T-cell (primary cell): ENCODE measurements at regions not wholly inside any gene's neighbourhood (a gene's known extent, or its start where the extent isn't known, plus 50 kb on each side); places are given as distances from the start of the nearest gene placed in this dataset.
"Not testable (repeated sequence)": the region's sequence is repeated elsewhere in the genome, so short reads cannot be mapped to it uniquely, and the experiment has no call there.

ENCODE experiments used
- ATAC-seq, 4 experiments: fragments of 200-7000 bp in 3 of 4; fragments of 150-1000 bp in 1 of 4; cut with Tn5 transposase; replicated peaks in 1 of 4; 1 replicate in 3 of 4; 2 replicates in 1 of 4; pipeline ENCODE4 v1.10.0; 2021; ENCODE audit warnings: moderate library complexity in 3 of 4, mild to moderate bottlenecking in 2 of 4, moderate number of reproducible peaks in 1 of 4
- CTCF ChIA-PET, 2 donors: fragments of 300-600 bp; sonication (Branson Sonifier 250); formaldehyde crosslinking; loops; one replicate each; lab custom pipeline; 2022; ENCODE audit warnings: antibody characterized with exemption in 2 of 2; lab: Charles Lee
- POLR2A ChIA-PET, 2 donors: fragments of 300-600 bp; sonication (Branson Sonifier 250); formaldehyde crosslinking; loops; one replicate each; lab custom pipeline; 2022; ENCODE audit warnings: antibody characterized with exemption in 2 of 2; lab: Charles Lee
- DNase-seq, 35 experiments: peaks; one replicate each; pipeline versions ENCODE4 v3.0.0 to v3.0.0-alpha.2; 2013 to 2023
- H3K27ac ChIP-seq: one replicate; pipeline ENCODE4 v1.5.1; 2013; ENCODE audit warnings: low read length
- H3K27me3 ChIP-seq, 2 experiments: replicated peaks in 1 of 2; 1 replicate in 1 of 2; 2 replicates in 1 of 2; pipeline versions ENCODE4 v1.6.1 to v1.7.0; 2013; ENCODE audit warnings: low read length in 1 of 2, mixed read lengths in 1 of 2; ENCODE audit not compliant: control insufficient read depth in 2 of 2, insufficient read depth in 2 of 2; ENCODE audit errors: extremely low read depth in 1 of 2
- H3K36me3 ChIP-seq, 2 donors: 1 replicate in 1 of 2; 2 replicates in 1 of 2; pipeline versions ENCODE4 v1.6.1 to v1.7.0; 2013; ENCODE audit warnings: low read length in 1 of 2; ENCODE audit not compliant: control insufficient read depth in 2 of 2, insufficient read depth in 1 of 2; ENCODE audit errors: extremely low read depth in 1 of 2
- H3K4me1 ChIP-seq, 2 experiments: 1 replicate in 1 of 2; 2 replicates in 1 of 2; pipeline versions ENCODE4 v1.6.1 to v1.7.0; 2013; ENCODE audit warnings: low read length in 2 of 2, mixed read lengths in 1 of 2; ENCODE audit not compliant: insufficient read depth in 2 of 2, control insufficient read depth in 1 of 2; ENCODE audit errors: extremely low read depth in 1 of 2
- H3K4me3 ChIP-seq, 2 donors: 1 replicate in 1 of 2; 2 replicates in 1 of 2; pipeline versions ENCODE4 v1.5.1 to v1.7.0; 2013; ENCODE audit warnings: mild to moderate bottlenecking in 2 of 2, low read length in 1 of 2, moderate library complexity in 1 of 2; ENCODE audit not compliant: control insufficient read depth in 1 of 2; ENCODE audit errors: extremely low read depth in 1 of 2
- H3K9me3 ChIP-seq: 2 replicates; pipeline ENCODE4 v1.7.0; 2013
- H3K27ac Mint-ChIP-seq, 2 donors: one replicate each; pipeline ENCODE4 v1.8.0; 2020 to 2021; ENCODE audit warnings: mild to moderate bottlenecking in 2 of 2, mixed read lengths in 2 of 2
- H3K27me3 Mint-ChIP-seq, 2 donors: one replicate each; pipeline ENCODE4 v1.8.0; 2021 to 2022; ENCODE audit warnings: mixed read lengths in 2 of 2
- H3K36me3 Mint-ChIP-seq: one replicate; pipeline ENCODE4 v1.8.0; 2021; ENCODE audit warnings: mixed read lengths
- H3K4me1 Mint-ChIP-seq, 3 donors: one replicate each; pipeline ENCODE4 v1.8.0; 2020 to 2022; ENCODE audit warnings: mixed read lengths in 3 of 3, mild to moderate bottlenecking in 1 of 3
- H3K4me3 Mint-ChIP-seq, 3 donors: one replicate each; pipeline ENCODE4 v1.8.0; 2020 to 2022; ENCODE audit warnings: mild to moderate bottlenecking in 3 of 3, mixed read lengths in 3 of 3, moderate library complexity in 3 of 3
- H3K9me3 Mint-ChIP-seq, 3 donors: one replicate each; pipeline ENCODE4 v1.8.0; 2020 to 2022; ENCODE audit warnings: mixed read lengths in 3 of 3
- WGBS: methylation state at CpG from one replicate; pipeline ENCODE4 v1.1.5; 2013; ENCODE audit warnings: missing lambda C conversion rate; ENCODE audit not compliant: insufficient coverage; 5-methylcytosine and 5-hydroxymethylcytosine counted together

GRCh38 chr3:3927965-3928364 lies 128.7 kb downstream of the LRRN1 start:
- H3K27me3 Mint-ChIP-seq: no peaks in the 10 kb centered on the region
- no peak overlapping the region for H3K27ac Mint-ChIP-seq
- peaks cover 6 to 17% (median 9%) of the 10 kb centered on the region in 3 donors for H3K9me3 Mint-ChIP-seq
- peaks cover 0 to 2% (median 0%) of the 10 kb centered on the region in 3 donors for H3K4me1 Mint-ChIP-seq
- no peak for ATAC-seq
- POLR2A ChIA-PET: no interaction called here
- H3K4me1 ChIP-seq: no peaks in the 10 kb centered on the region
- no peak overlapping the region for H3K27ac ChIP-seq
- 83% methylated on average over 1 of the region's 1 CpG for WGBS
- H3K36me3 Mint-ChIP-seq: peaks cover 2% of the 10 kb centered on the region
- CTCF ChIA-PET: no interaction called here
- H3K4me3 Mint-ChIP-seq: no peak overlapping the region
- no peaks in the 10 kb centered on the region for H3K27me3 ChIP-seq
- DNase-seq: no peak
- no peaks in the 10 kb centered on the region for H3K36me3 ChIP-seq
- H3K9me3 ChIP-seq: no peaks in the 10 kb centered on the region
- H3K4me3 ChIP-seq: no peak overlapping the region

- H3K9me3 ChIP-seq, H3K27me3 Mint-ChIP-seq, H3K36me3 ChIP-seq, H3K4me3 Mint-ChIP-seq, DNase-seq, H3K27me3 ChIP-seq, H3K4me3 ChIP-seq, H3K4me1 ChIP-seq, H3K27ac ChIP-seq, ATAC-seq, H3K4me1 Mint-ChIP-seq, POLR2A ChIA-PET, H3K36me3 Mint-ChIP-seq, CTCF ChIA-PET, H3K27ac Mint-ChIP-seq: not testable (repeated sequence)
- WGBS: 100% methylated on average over 2 of the region's 8 CpGs
- peaks cover 26 to 64% (median 34%) of the 10 kb centered on the region in 3 donors for H3K9me3 Mint-ChIP-seq
These were observed 142.1 kb downstream of the LRRN1 start for GRCh38 chr3:3941380-3941779.

GRCh38 chr3:3951071-3951470 lies 151.8 kb downstream of the LRRN1 start:
- Histone ChIP-seq H3K27me3 (no peaks in the 10 kb centered on the region), H3K36me3 (no peaks in the 10 kb centered on the region), H3K4me3 (no peak overlapping the region), H3K9me3 (no peaks in the 10 kb centered on the region), H3K27ac (no peak overlapping the region), H3K4me1 (no peaks in the 10 kb centered on the region)
- no peak overlapping the region for H3K4me3 Mint-ChIP-seq
- CTCF ChIA-PET: no interaction called here
- H3K4me1 Mint-ChIP-seq: no peaks in the 10 kb centered on the region
- peaks cover 4 to 23% (median 17%) of the 10 kb centered on the region in 3 donors for H3K9me3 Mint-ChIP-seq
- POLR2A ChIA-PET: no interaction called here
- H3K36me3 Mint-ChIP-seq: peaks cover 7% of the 10 kb centered on the region
- ATAC-seq: no peak
- no peaks in the 10 kb centered on the region for H3K27me3 Mint-ChIP-seq
- no peak for DNase-seq
- no CpG with 5 or more reads among the region's 1 CpG for WGBS
- no peak overlapping the region for H3K27ac Mint-ChIP-seq

GRCh38 chr3:3951501-3951900 lies 152.3 kb downstream of the LRRN1 start:
- H3K27me3 ChIP-seq: no peaks in the 10 kb centered on the region
- ChIA-PET POLR2A (no interaction called here), CTCF (interaction anchor here in 1 of 2 donors (0.7 kb wide), 1 partner anchor 17 kb away, joined by 3 read pairs; no protein-coding TSS in a partner anchor)

GRCh38 chr3:3962867-3963266 lies 163.6 kb downstream of the LRRN1 start:
- H3K27me3 ChIP-seq, ATAC-seq, DNase-seq, H3K9me3 Mint-ChIP-seq, H3K4me1 Mint-ChIP-seq, H3K36me3 Mint-ChIP-seq, H3K9me3 ChIP-seq, CTCF ChIA-PET, H3K27me3 Mint-ChIP-seq, H3K4me3 ChIP-seq, H3K4me3 Mint-ChIP-seq, POLR2A ChIA-PET, H3K27ac ChIP-seq, H3K4me1 ChIP-seq, H3K27ac Mint-ChIP-seq, H3K36me3 ChIP-seq: not testable (repeated sequence)
- WGBS: no CpG with 5 or more reads among the region's 14 CpGs

More at GRCh38 chr3:3951501-3951900, 152.3 kb downstream of the LRRN1 start:
- Mint-ChIP-seq H3K4me1 (no peaks in the 10 kb centered on the region), H3K4me3 (no peak overlapping the region), H3K9me3 (peaks cover 4 to 23% (median 17%) of the 10 kb centered on the region in 3 donors), H3K36me3 (peaks cover 7% of the 10 kb centered on the region), H3K27me3 (no peaks in the 10 kb centered on the region), H3K27ac (no peak overlapping the region)
- Histone ChIP-seq H3K4me3 (no peak overlapping the region), H3K4me1 (no peaks in the 10 kb centered on the region), H3K27ac (no peak overlapping the region), H3K36me3 (no peaks in the 10 kb centered on the region), H3K9me3 (no peaks in the 10 kb centered on the region)
- ATAC-seq: no peak
- 100% methylated on average over 3 of the region's 7 CpGs for WGBS
- no peak for DNase-seq

GRCh38 chr3:3984053-3984452 lies 184.8 kb downstream of the LRRN1 start:
- CTCF ChIA-PET: no interaction called here
- H3K4me1 Mint-ChIP-seq: no peaks in the 10 kb centered on the region

GRCh38 chr3:3991598-3991997 lies 192.4 kb downstream of the LRRN1 start:
- ChIA-PET CTCF (interaction anchor here in 1 of 2 donors (0.8 kb wide), 1 partner anchor 431 kb away, joined by 4 read pairs; no protein-coding TSS in a partner anchor), POLR2A (interaction anchor here in 1 of 2 donors (0.6 kb wide), 1 partner anchor 913 kb away, joined by 4 read pairs; no protein-coding TSS in a partner anchor)
- Mint-ChIP-seq H3K9me3 (no peaks in the 10 kb centered on the region), H3K4me3 (no peak overlapping the region), H3K36me3 (no peaks in the 10 kb centered on the region), H3K27ac (no peak overlapping the region), H3K4me1 (no peaks in the 10 kb centered on the region), H3K27me3 (no peaks in the 10 kb centered on the region)
- Histone ChIP-seq H3K27ac (no peak overlapping the region), H3K27me3 (no peaks in the 10 kb centered on the region), H3K4me1 (no peaks in the 10 kb centered on the region), H3K4me3 (no peak overlapping the region), H3K9me3 (no peaks in the 10 kb centered on the region), H3K36me3 (no peaks in the 10 kb centered on the region)
- 100% methylated on average over 1 of the region's 3 CpGs for WGBS
- no peak for DNase-seq
- ATAC-seq: no peak

More at GRCh38 chr3:3984053-3984452, 184.8 kb downstream of the LRRN1 start:
- no peaks in the 10 kb centered on the region for H3K27me3 Mint-ChIP-seq
- ATAC-seq (no peak), DNase-seq (no peak)
- no peaks in the 10 kb centered on the region for H3K9me3 Mint-ChIP-seq
- 97% methylated on average over 3 of the region's 6 CpGs for WGBS
- H3K9me3 ChIP-seq: no peaks in the 10 kb centered on the region
- H3K4me3 ChIP-seq: no peak overlapping the region
- no peak overlapping the region for H3K27ac Mint-ChIP-seq
- no peaks in the 10 kb centered on the region for H3K4me1 ChIP-seq
- H3K36me3 Mint-ChIP-seq: no peaks in the 10 kb centered on the region
- no peaks in the 10 kb centered on the region for H3K36me3 ChIP-seq
- no peak overlapping the region for H3K4me3 Mint-ChIP-seq
- POLR2A ChIA-PET: no interaction called here
- H3K27ac ChIP-seq: no peak overlapping the region
- H3K27me3 ChIP-seq: no peaks in the 10 kb centered on the region
